Globus pallidus (tissue), 1 donor: ENCODE measurements at regions not wholly inside any gene's neighbourhood (a gene's known extent, or its start where the extent isn't known, plus 50 kb on each side); places are given as distances from the start of the nearest gene placed in this dataset.

Experiments
- DNase-seq: peaks from one replicate; pipeline ENCODE4 v3.0.0-alpha.2; 2015; ENCODE audit warnings: low spot score

DNA sequence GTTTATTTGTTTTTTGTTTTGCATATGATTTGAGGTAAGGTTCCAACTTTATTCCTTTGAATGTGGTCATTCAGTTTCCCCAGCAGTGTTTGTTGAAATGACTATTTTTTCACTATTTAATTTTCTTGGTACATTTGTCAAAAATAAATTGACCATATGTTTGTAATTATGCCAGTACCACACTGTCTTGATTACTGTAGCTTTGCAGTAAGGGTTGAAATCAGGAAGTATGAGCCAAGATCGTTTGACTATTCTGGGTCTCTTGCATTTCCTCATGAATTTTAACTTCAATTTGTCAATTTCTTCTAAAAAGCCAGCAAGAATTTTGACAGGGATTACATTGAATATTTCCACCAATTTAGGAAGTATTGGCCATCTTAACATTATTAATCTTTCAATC, 199.3 kb upstream of the PPFIA2 start:
- no peak for DNase-seq

DNA sequence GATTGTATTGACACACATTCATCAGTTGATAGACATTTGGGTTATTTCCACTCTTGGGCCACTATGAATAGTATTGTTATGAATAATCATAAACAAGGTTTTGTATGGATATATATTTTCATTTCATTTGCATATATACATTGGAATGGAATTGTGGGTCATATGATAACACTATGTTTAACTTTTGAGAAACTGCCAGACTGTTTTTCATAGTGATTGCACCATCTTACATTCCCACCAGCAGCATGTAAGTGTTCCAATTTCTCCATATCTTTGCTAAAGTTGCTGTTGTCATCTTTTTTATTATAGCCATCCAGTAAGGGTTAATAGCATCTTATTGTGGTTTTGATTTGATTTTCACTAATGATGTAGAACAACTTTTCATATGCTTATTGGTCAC, 198.5 kb upstream of the PPFIA2 start:
- no peak for DNase-seq

GRCh38 chr12:81956468-81956860, 197.3 kb upstream of the PPFIA2 start:
- no peak for DNase-seq

DNA sequence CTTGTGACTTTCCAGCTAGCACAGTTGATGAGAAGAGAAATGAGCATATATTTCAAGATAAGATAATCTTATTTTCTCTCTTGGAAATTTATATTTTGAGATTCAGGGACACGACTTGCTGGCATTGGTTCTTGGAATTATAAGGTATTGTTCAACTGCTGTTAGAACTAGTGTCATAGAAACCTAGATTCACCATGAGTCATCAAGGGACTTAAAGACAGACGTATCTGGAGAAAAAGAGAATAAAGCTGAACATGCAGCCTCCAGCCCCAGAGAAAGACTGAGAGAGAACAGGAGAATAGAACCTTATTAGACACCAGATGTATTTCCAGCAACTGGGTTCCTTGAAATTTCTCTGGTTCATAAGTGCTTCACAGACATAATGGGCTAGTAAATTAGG, 194.4 kb upstream of the PPFIA2 start:
- DNase-seq = no peak

- no peak for DNase-seq
Measured at GRCh38 chr12:81950871-81951270, 191.7 kb upstream of the PPFIA2 start.

GRCh38 chr12:81949841-81950308, 190.7 kb upstream of the PPFIA2 start:
- DNase-seq = no peak

- DNase-seq = no peak
Measured at GRCh38 chr12:81949416-81949815, 190.3 kb upstream of the PPFIA2 start.

- DNase-seq = no peak
Measured at GRCh38 chr12:81944886-81945285, 185.7 kb upstream of the PPFIA2 start.

DNA sequence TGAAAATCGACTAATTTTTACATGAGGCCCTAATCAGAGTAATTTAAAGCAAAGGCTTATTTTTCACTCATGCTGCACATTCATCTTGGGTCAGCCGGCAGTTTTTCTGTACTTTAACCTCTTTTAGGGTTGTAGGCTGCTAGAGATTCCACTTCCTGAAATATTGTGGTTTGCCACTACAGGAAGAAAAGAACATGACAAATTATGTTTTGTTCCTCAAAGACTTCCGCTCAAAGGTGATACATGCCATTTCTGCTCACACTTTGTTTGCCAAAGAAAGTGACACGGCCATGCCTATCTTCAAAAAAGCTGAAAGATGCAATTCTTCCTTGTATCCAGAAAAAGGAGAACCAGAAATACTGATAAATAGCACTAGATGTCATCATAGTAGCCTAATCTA, 183.4 kb upstream of the PPFIA2 start:
- no peak for DNase-seq

DNA sequence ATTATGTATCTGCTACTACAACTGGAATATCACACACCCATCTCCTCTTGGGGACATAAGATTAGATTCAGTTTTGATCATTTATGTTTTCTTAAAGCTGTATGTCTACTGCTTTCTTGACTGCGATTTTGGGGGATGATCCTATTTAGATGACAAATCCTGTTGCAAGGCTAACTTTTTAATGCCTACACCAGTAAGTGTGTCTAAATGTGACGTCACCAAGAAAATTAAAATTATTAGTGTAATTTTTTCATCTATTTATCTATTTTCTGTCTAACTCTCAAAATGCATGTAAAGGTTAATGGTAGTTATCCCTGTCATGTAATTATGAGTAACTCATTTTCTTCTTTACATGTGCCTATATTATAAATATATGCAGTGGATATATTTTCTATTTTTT, 170.9 kb upstream of the PPFIA2 start:
- no peak for DNase-seq

DNA sequence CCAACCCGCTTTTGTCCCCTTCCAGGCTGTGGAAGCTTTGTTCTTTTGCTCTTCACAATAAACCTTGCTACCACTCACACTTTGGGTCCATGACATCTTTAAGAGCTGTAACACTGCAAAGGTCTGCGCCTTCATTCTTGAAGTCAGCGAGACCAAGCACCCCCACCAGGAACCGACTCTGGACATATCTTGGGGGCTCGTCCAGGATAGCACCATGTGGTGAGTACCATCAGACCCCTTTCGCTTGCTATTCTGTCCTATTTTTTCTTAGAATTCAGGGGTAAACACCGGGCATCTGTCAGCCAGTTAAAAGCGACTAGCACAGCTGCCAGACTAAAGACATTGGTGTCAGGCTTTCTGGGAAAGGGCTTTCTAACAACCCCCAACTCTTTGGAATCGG, 137.6 kb upstream of the PPFIA2 start:
- no peak for DNase-seq

GRCh38 chr12:81888961-81889360, 129.8 kb upstream of the PPFIA2 start:
- no peak for DNase-seq

DNA sequence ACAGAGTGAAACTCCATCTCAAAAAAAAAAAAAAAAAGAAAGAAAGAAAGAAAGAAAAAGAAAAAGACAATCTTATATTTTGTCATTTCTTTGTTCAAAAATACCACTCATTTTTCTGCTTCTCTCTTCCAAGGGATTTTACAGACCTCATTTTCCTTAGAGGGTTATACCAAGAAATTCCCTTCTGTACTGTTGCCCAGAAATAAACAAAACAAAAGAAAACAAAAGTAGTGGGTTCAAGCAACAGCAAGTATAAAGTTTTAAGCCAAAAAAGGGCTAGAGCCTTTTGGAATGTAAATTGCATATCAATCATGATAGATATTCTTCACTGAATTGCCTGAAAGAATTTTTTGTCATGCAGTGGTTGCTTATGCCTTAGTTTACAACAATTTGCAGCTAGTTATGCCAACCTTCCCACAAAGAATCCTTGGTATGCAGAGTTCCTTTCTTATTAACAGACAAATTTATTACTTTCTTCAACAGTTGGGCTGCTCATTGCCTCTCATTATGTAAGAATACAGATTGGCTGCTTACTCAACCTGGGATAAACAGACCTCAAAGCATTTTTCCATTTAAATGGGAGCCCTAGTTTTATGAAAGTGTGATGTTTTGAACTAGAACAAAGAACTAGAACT, 129.1 kb upstream of the PPFIA2 start:
- peak; percentile 9 for DNase-seq

DNA sequence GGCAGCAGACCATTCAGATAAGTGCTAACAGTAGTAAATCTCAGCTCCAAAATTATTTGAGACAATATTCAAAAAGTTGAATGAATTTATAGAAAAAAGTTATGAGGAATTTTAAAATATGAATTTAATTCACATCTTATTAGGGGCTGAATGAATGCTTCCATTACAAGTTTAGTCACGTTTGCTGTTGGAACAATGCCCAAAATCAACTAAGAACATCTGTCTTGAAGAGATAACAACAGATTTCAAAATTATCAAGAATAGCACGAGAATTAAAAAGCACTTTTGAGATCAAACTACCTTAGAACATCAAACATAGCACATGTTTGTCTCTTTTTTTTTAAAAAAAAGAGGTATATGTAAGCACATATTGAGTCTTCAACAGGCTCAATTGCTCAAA, 115.4 kb upstream of the PPFIA2 start:
- no peak for DNase-seq

GRCh38 chr12:81874166-81874565, 115.0 kb upstream of the PPFIA2 start:
- DNase-seq = no peak

DNA sequence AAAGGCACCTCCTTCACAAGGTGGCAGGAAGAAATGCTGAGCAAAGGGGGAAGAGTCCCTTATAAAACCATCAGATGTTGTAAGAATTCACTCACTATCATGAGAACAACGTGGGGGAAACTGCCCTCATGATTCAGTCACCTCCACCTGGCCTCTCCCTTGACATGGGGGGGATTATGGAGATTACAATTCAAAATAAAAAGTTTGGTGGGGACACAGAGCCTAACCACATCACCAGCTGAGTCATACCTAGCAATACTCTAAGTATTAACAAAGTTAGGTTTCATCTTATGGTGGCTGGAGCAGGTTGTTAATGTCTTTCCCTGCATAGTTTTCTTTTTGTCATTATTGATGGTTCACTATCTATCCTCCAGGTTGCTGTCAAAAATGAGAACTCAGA, 113.2 kb upstream of the PPFIA2 start:
- no peak for DNase-seq

GRCh38 chr12:81866081-81866480, 106.9 kb upstream of the PPFIA2 start:
- no peak for DNase-seq

DNA sequence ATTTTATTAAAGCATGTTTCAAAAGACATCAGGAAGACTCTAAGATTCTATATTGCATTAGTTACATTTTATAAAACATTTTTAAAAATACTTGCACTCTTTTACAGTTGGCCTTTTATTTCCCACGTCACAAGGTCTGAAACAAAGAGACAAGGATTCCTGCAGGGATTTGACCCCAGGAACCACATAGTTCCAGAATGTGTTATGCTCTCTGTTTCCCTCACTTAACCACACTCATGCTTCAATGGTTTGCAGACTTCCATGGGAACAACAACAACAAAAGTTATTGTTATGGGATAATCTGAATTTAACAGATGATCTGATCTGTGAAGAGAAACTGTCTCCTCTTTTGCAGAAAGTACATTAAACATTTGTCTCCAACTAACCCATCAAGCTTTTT, 104.3 kb upstream of the PPFIA2 start:
- no peak for DNase-seq

DNA sequence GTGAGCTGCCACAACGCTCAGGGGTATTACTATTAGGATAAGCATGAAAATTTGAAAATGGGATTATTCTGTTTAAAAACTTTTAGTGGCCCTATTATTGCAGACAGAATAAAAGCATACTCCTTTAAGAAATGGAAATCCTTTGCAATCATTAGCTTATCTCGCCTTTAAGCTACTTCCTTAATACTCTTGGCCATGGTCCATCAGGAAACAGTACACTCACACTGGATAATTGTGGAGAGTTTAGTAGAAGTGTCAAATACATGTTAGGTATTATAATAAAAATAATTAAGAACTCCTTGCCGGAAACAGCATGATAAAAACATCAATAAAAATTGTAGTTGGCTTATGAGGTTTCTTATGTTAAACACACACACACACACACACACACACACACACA, 100.4 kb upstream of the PPFIA2 start:
- no peak for DNase-seq

GRCh38 chr12:81843599-81843998, 84.4 kb upstream of the PPFIA2 start:
- DNase-seq = no peak

- no peak for DNase-seq
Measured at GRCh38 chr12:81835783-81836182, 76.6 kb upstream of the PPFIA2 start.

GRCh38 chr12:81819991-81820633, 61.0 kb upstream of the PPFIA2 start:
- no peak for DNase-seq

DNA sequence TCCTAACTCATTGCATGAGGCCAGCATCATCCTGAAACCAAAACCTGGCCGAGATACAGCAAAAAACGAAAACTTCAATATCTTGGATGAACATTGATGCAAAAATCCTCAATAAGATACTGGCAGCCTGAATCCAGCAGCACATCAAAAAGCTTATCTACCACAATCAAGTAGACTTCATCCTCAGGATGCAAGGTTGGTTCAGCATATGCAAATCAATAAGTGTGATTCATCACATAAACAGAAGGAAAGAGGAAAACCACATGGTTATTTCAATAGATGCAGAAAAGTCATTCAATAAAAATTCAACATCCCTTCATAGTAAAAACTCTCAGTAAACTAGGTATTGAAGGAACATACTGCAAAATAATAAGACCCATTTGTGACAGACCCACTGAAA, 56.5 kb upstream of the PPFIA2 start:
- no peak for DNase-seq

DNA sequence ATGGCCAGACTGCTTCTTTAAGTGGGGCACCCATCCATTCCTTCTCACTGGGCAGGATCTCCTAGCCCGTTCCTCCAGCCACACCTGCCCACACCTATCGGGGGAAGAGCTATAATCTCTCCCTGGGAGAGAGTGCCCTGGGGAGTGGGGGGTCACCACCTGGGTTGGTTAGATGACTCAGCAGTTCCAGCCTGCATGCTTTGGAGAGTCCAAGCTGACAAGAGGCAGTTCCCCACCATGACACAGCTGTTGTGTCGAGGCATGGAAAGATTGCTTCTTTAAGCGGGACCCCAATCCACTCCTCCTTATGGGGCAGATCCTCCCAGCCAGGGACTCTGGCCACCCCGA, 52.6 kb upstream of the PPFIA2 start:
- DNase-seq = no peak
